ENCODE measurements at regions not wholly inside any gene's neighbourhood (a gene's known extent, or its start where the extent isn't known, plus 50 kb on each side); places are given as distances from the start of the nearest gene placed in this dataset.

- no peak for DNase-seq
- Histone ChIP-seq H3K27me3 (no peaks in the 10 kb centered on the region), H3K4me3 (no peak overlapping the region), H3K36me3 (ENCODE audit: low read depth, missing control alignments) (no peaks in the 10 kb centered on the region), H3K27ac (no peak overlapping the region), H3K4me1 (no peaks in the 10 kb centered on the region), H3K9me3 (no peaks in the 10 kb centered on the region)
- no peak for TF ChIP-seq CTCF (IDR thresholded peaks at IDR 0.05)
- no peak for TF ChIP-seq POLR2A (IDR thresholded peaks at IDR 0.05)
- intact Hi-C loops (cut with DNase I; ENCODE audit: low total_unique reads): no loop called here
Observed at GRCh38 chr9:73838871-73839270, 658.3 kb upstream of the RORB start.

- 92 to 95% methylated on average over 2 of the region's 2 CpGs for WGBS, 2 donors
- no peak for DNase-seq
- no peaks in the 10 kb centered on the region for H3K4me1 ChIP-seq
- no peaks in the 10 kb centered on the region for H3K9me3 ChIP-seq
- no peak overlapping the region for H3K27ac ChIP-seq
- no peak overlapping the region for H3K4me3 ChIP-seq
- no peaks in the 10 kb centered on the region for H3K36me3 ChIP-seq (ENCODE audit: low read depth, missing control alignments)
- H3K27me3 ChIP-seq: no peaks in the 10 kb centered on the region
- intact Hi-C loops (cut with DNase I; ENCODE audit: low total_unique reads): no loop called here
- TF ChIP-seq POLR2A (IDR thresholded peaks at IDR 0.05): no peak
- no peak for TF ChIP-seq CTCF (IDR thresholded peaks at IDR 0.05)
Observed at GRCh38 chr9:73839471-73839870, 657.7 kb upstream of the RORB start.

- no peaks in the 10 kb centered on the region for H3K4me1 ChIP-seq
- H3K9me3 ChIP-seq: no peaks in the 10 kb centered on the region
- DNase-seq: no peak
- H3K4me3 ChIP-seq: no peak overlapping the region
- TF ChIP-seq POLR2A (IDR thresholded peaks at IDR 0.05) (no peak), CTCF (IDR thresholded peaks at IDR 0.05) (no peak)
- no peak overlapping the region for H3K27ac ChIP-seq
- no peaks in the 10 kb centered on the region for H3K36me3 ChIP-seq (ENCODE audit: low read depth, missing control alignments)
- WGBS, 2 donors: 70 to 71% methylated on average over 4 of the region's 4 CpGs
- intact Hi-C loops (cut with DNase I; ENCODE audit: low total_unique reads): no loop called here
- no peaks in the 10 kb centered on the region for H3K27me3 ChIP-seq
Observed at GRCh38 chr9:73841018-73841417, 656.1 kb upstream of the RORB start.

GRCh38 chr9:73844135-73844534 is 653.0 kb upstream of the RORB start:
- no peaks in the 10 kb centered on the region for H3K9me3 ChIP-seq
- no peaks in the 10 kb centered on the region for H3K27me3 ChIP-seq
- H3K4me3 ChIP-seq: no peak overlapping the region
- TF ChIP-seq CTCF (IDR thresholded peaks at IDR 0.05): no peak
- no peak for TF ChIP-seq POLR2A (IDR thresholded peaks at IDR 0.05)
- H3K4me1 ChIP-seq: no peaks in the 10 kb centered on the region
- no peaks in the 10 kb centered on the region for H3K36me3 ChIP-seq (ENCODE audit: low read depth, missing control alignments)
- intact Hi-C loops (cut with DNase I; ENCODE audit: low total_unique reads): no loop called here
- WGBS, 2 donors: 78 to 82% methylated on average over 4 of the region's 4 CpGs
- H3K27ac ChIP-seq: no peak overlapping the region
- no peak for DNase-seq

- intact Hi-C loops (cut with DNase I; ENCODE audit: low total_unique reads): no loop called here
- no peaks in the 10 kb centered on the region for H3K9me3 ChIP-seq
- WGBS, 2 donors: 88 to 96% methylated on average over 2 of the region's 2 CpGs
- TF ChIP-seq POLR2A (IDR thresholded peaks at IDR 0.05) (no peak), CTCF (IDR thresholded peaks at IDR 0.05) (no peak)
- H3K36me3 ChIP-seq (ENCODE audit: low read depth, missing control alignments): no peaks in the 10 kb centered on the region
- H3K27ac ChIP-seq: no peak overlapping the region
- no peaks in the 10 kb centered on the region for H3K27me3 ChIP-seq
- no peak overlapping the region for H3K4me3 ChIP-seq
- no peak for DNase-seq
- H3K4me1 ChIP-seq: no peaks in the 10 kb centered on the region
Observed at GRCh38 chr9:73845539-73845938, 651.6 kb upstream of the RORB start.

All from testis (tissue), 2 donors.